ENCODE measurements at regions not wholly inside any gene's neighbourhood (a gene's known extent, or its start where the extent isn't known, plus 50 kb on each side); places are given as distances from the start of the nearest gene placed in this dataset.

- intact Hi-C loops (cut with DNase I; ENCODE audit: low total_unique reads): no loop called here
- no peaks in the 10 kb centered on the region for H3K27me3 ChIP-seq
- DNase-seq: no peak
- no peak overlapping the region for H3K27ac ChIP-seq
- no peaks in the 10 kb centered on the region for H3K9me3 ChIP-seq
- H3K4me1 ChIP-seq: no peaks in the 10 kb centered on the region
- H3K36me3 ChIP-seq: no peaks in the 10 kb centered on the region
- TF ChIP-seq CTCF (IDR thresholded peaks at IDR 0.05): no peak
- no peak overlapping the region for H3K4me3 ChIP-seq
Measured at GRCh38 chr1:101566883-101567538, 330.2 kb downstream of the S1PR1 start.

- Histone ChIP-seq H3K9me3 (no peaks in the 10 kb centered on the region), H3K27ac (no peak overlapping the region), H3K36me3 (no peaks in the 10 kb centered on the region), H3K4me3 (no peak overlapping the region), H3K27me3 (no peaks in the 10 kb centered on the region), H3K4me1 (no peaks in the 10 kb centered on the region)
- no peak for DNase-seq
- TF ChIP-seq CTCF (IDR thresholded peaks at IDR 0.05): peak in 1 of 2 experiments; percentile 48
- intact Hi-C loops (cut with DNase I; ENCODE audit: low total_unique reads): no loop called here
Measured at GRCh38 chr1:101567582-101568189, 330.9 kb downstream of the S1PR1 start.

GRCh38 chr1:101587741-101588140, 350.9 kb downstream of the S1PR1 start:
- no peaks in the 10 kb centered on the region for H3K36me3 ChIP-seq
- DNase-seq: no peak
- intact Hi-C loops (cut with DNase I; ENCODE audit: low total_unique reads): no loop called here
- no peak overlapping the region for H3K27ac ChIP-seq
- TF ChIP-seq CTCF (IDR thresholded peaks at IDR 0.05): no peak
- H3K4me1 ChIP-seq: no peaks in the 10 kb centered on the region
- H3K9me3 ChIP-seq: no peaks in the 10 kb centered on the region
- H3K4me3 ChIP-seq: no peak overlapping the region
- no peaks in the 10 kb centered on the region for H3K27me3 ChIP-seq

- no peak overlapping the region for H3K27ac ChIP-seq
- H3K4me1 ChIP-seq: no peaks in the 10 kb centered on the region
- H3K4me3 ChIP-seq: no peak overlapping the region
- TF ChIP-seq CTCF (IDR thresholded peaks at IDR 0.05): no peak
- H3K9me3 ChIP-seq: no peaks in the 10 kb centered on the region
- DNase-seq: no peak
- no peaks in the 10 kb centered on the region for H3K27me3 ChIP-seq
- intact Hi-C loops (cut with DNase I; ENCODE audit: low total_unique reads): no loop called here
- H3K36me3 ChIP-seq: no peaks in the 10 kb centered on the region
Measured at GRCh38 chr1:101588677-101589076, 351.9 kb downstream of the S1PR1 start.

- Histone ChIP-seq H3K4me1 (no peaks in the 10 kb centered on the region), H3K27me3 (no peaks in the 10 kb centered on the region), H3K9me3 (no peaks in the 10 kb centered on the region), H3K36me3 (no peaks in the 10 kb centered on the region), H3K4me3 (no peak overlapping the region), H3K27ac (no peak overlapping the region)
- DNase-seq: no peak
- no peak for TF ChIP-seq CTCF (IDR thresholded peaks at IDR 0.05)
- intact Hi-C loops (cut with DNase I; ENCODE audit: low total_unique reads): no loop called here
Measured at GRCh38 chr1:101592845-101593244, 356.0 kb downstream of the S1PR1 start.

Data from tibial artery (tissue), 4 donors.